HG02763 (cell line): ENCODE measurements at regions not wholly inside any gene's neighbourhood (a gene's known extent, or its start where the extent isn't known, plus 50 kb on each side); places are given as distances from the start of the nearest gene placed in this dataset.
A peak's percentile ranks its signal among the peaks of the same experiment; 100 is the strongest.
"Not testable (repeated sequence)": the region's sequence is repeated elsewhere in the genome, so short reads cannot be mapped to it uniquely, and the experiment has no call there.

Source experiments
- ATAC-seq: cut with Tn5 transposase; IDR thresholded peaks from one replicate; pipeline ENCODE4 v1.9.1; 2021; ENCODE audit warnings: mild to moderate bottlenecking, moderate library complexity; ENCODE audit not compliant: unreplicated experiment

DNA sequence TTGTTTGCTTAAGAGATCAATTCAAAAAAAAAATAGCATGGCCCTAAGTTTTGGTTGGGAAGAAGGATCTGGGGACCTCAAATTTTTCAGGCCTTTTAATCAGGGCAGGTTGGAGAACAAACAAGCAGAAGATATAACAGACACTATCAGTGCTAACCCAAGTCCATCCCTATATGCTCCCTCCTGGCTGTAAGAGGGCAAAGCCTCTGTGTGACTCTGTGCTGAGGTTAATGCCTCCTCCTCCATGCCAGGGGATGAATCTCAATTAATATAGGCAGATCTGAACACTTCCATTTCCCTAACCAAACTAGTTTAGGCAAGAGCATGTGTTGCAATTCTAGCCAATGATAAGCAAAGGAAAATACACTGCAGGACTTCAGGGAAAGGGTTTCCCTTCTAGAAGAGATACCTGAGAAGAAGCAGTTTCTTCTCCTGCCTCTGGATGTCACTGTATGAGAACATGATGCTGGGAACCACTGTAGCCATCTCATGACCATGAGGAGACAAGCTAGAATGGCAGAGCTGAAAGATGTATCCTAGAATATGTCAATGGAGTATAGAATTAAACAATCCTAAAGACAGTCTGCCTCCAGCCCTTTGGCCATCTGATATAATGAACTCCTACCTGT is 76.0 kb downstream of the CHD9NB start:
- no peak for ATAC-seq

DNA sequence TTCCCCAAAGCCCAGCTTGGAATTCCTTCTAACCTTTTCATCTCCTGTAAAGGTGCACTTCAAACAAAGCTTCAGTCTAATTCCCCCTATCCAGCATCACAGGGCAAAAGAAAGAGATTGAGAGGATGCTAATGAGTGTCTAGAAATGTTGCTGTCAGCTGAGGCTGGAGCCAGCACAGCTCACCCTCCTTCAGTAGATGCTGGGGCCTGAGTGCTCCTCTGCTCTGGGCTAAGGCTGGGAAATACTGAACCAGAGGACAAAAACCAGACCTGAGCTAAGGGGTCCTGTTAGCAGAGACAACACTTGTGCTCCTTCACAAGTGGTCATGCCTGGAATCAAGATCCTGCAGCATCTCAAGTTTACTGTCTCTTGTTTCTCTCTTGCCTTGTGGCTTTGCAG is 85.0 kb downstream of the CHD9NB start:
- no peak for ATAC-seq

DNA sequence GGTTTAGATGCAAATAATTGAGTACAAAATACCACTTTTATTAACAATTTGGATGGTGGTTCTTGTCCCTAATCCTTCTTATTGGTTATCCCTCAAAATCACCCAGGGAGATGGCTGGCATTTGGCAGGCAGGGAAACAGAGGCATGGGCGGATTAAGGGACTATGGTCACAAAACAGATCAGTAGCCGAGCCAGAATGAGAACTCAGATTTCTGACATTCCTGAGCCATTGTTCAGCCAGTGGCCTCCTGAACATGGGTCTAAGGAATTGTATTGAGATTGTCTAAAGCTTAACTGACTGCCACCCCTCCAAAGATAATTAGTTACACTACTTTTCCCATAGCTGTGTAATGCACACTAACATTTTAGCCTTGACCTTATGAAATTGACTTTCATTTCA is 88.4 kb downstream of the CHD9NB start:
- no peak for ATAC-seq

DNA sequence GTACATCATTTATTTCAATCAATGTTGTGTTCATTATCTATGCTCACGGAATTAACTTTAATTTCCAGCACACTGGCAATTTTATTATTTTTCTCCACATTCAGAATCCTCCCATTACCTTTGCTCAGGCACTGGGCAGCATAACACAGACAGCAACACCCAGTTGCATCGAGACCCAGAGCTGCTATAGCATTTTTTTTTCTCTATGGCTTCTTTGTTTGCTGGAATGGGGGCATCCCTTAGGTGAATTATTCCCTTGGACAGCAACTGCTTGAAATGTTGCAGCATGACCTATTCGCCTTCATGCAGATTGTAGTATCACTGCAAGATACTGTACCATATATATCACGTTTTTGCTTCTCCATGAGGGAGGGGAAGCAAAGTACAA is 88.8 kb downstream of the CHD9NB start:
- no peak for ATAC-seq

- ATAC-seq: no peak
Measured at GRCh38 chr16:52963212-52963854, 89.4 kb downstream of the CHD9NB start.

- no peak for ATAC-seq
Measured at GRCh38 chr16:52958951-52959350, 93.7 kb downstream of the CHD9NB start.

GRCh38 chr16:52957199-52957598 is 95.5 kb downstream of the CHD9NB start:
- no peak for ATAC-seq

DNA sequence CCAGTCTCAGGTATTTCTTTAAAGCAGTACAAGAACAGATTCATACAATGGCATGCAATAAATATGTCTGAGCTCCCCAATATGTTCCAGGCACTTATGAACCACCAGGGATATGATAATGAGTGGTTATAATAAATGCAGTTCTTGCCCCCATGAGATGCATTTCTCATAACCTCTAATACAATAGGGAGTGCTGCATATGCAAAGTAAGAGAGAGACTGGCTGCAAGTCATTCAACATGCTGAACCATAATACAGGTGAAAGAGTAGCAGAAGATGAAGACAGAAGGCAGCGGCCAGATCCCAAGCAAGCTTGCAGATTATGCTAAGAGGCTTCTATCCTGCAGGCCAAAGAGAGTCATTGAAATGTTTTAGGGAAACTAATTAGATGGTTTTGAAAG is 96.7 kb downstream of the CHD9NB start:
- ATAC-seq: no peak

DNA sequence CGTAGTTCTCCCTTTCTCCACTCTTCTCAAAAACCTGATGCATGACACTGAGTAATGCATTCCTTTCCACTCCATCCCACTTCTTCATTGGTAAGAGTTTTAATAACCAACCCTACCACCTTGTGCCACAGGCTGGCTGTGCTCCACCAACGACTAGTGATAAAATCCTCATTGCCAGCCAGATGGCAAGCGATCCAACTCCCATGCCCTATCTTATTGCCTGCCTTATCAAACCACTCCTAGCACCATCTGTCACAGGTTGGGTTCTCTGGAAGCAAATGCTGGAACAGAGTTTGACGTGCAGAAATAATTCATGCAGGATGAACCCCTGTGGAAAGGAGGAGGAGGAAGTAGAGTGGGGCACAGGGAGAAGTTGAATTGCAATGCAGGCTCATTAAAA is 99.5 kb downstream of the CHD9NB start:
- ATAC-seq: no peak

GRCh38 chr16:52948946-52949345 is 103.8 kb downstream of the CHD9NB start:
- no peak for ATAC-seq

DNA sequence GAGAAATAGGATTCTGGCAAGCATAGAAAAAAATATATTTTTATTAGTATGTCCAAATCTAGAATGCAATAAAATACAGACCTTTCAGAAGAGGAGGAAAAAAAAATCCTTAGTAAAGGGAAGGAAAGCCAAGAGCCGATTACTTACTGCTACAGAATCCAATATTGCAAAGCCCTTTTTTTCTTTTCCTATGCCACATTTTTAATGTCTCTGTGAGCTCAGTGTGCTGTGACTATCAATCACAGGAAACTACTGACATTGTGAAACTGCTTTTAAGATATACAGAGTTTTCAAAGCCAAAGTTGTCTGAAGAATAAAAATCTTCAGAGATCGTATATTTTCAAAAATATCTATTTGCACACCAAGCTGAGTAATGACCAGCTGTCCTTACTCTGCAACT is 120.4 kb downstream of the CHD9NB start:
- ATAC-seq: no peak

GRCh38 chr16:52929478-52930400 is 123.0 kb downstream of the CHD9NB start:
- ATAC-seq: no peak

- no peak for ATAC-seq
Measured at GRCh38 chr16:52928955-52929354, 123.7 kb downstream of the CHD9NB start.

DNA sequence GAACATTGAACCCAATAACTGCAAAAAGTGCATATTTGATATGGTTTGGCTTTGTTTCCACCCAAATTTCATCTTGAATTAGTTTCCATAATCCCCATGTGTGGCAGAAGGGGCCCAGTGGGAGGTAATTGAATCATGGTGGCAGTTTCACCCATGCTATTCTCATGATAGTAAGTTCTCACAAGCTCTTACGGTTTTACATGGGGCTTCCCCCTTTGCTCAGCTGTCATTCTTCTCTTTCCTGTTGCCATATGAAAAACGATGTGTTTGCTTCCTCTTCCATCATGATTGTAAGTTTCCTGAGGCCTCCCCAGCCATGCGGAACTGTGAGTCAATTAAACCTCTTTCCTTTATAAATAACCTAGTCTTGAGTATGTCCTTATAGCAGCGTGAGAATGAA is 127.6 kb downstream of the CHD9NB start:
- no peak for ATAC-seq

GRCh38 chr16:52924162-52924561 is 128.5 kb downstream of the CHD9NB start:
- ATAC-seq: no peak

DNA sequence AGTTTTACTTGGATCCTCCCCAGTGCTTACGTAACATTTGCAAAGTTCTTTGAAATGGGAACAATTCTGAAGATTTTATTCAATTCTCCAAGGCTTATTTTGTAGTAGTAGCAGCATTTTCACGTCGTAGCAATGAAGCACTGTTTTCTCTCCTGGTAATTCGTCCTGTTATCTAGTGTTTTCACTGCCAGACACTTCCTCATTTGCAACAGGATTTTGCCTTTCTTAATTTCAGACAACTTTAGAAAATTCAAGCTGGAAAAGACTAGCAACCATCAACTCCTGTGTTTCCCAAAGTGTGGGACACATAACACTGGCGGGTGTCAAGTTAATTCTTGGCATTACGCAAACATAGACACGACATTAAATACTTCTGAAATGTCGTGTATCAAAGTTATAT is 131.6 kb downstream of the CHD9NB start:
- no peak for ATAC-seq

DNA sequence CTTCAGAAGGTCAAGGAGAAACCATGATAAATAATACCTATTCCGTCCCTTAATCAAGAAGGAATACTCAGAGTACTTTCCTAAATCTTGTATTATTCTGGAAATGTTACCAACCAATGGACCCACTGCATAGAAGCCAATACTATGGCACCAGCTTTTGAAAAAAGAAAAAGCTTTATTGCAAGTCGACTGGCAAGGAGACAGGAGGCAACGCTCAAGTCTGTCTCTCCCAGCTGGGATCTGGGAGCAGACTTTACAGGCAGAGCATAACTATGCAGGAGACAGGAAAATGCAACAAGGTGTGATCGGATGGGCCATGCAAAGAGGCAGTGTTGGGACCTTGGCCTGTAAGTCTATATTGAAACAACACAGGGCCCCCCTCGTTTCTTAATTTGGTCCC is 132.4 kb downstream of the CHD9NB start:
- ATAC-seq: no peak

DNA sequence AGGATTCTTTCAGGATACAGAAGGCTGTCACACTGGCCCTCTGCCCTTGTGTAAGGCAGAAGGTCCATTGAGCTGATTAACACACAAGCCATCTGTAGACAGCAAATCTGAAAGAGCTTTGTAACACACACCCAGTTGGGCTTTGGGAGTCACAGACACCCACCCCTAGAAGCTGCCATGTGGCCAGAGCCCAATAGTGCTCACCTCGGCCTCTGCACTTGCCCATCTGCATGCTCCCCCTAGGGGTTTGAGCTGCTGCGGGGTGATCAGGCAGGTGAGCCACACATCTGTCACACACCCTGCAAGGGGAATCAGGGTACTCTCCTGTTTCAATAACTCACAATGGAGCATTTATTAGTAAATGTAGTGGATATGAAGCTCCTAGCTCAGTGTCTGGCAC is 138.3 kb downstream of the CHD9NB start:
- ATAC-seq: no peak

DNA sequence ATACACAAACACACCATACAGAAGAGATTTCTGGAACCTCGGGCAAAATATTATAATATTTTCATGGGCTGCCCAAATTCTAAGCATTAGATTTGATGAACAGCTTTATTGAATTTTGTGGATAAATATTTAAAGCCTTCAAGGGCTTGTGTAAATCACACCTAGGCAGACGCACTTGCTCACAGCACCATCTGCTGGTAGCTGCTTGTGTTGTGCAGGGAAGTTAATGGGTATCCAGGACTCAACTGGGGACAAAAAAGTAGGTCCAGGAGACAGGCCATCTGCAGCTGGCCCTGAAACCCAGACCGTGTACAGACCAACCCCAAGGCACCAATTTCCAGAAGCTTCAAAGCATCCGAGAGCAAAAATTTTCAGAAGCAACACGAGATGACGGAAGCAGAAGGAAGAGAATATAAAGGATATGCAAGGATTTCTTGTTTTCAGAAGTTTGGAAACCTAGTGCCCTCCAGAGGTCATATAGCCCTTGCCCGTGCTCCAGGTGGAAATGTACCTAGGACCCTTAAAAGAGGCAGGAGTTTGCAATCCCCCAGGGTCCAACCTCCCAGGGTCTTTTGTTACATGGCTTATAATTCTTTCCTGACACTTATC is 140.0 kb downstream of the CHD9NB start:
- ATAC-seq: peak; percentile 58

GRCh38 chr16:52908057-52908456 is 144.6 kb downstream of the CHD9NB start:
- ATAC-seq: not testable (repeated sequence)

- no peak for ATAC-seq
Measured at GRCh38 chr16:52906281-52906680, 146.4 kb downstream of the CHD9NB start.
